Esophagus muscularis mucosa (tissue), 3 donors: ENCODE measurements at regions not wholly inside any gene's neighbourhood (a gene's known extent, or its start where the extent isn't known, plus 50 kb on each side); places are given as distances from the start of the nearest gene placed in this dataset.

Source experiments
- EP300 ChIP-seq: sonication (generic); formaldehyde crosslinking; IDR thresholded peaks from one replicate; pipeline ENCODE4 v1.6.1; 2017; ENCODE audit warnings: antibody characterized with exemption
- TF ChIP-seq, protein P1 (sequence below), 3 experiments: fragments of 200-600 bp in 2 of 3; fragments of 450-650 bp in 1 of 3; sonication (generic) in 2 of 3; IDR thresholded peaks; one replicate each; pipeline ENCODE4 v1.5.1; 2017 to 2019; ENCODE audit warnings: antibody characterized with exemption in 3 of 3, mild to moderate bottlenecking in 2 of 3, moderate library complexity in 1 of 3

DNA sequence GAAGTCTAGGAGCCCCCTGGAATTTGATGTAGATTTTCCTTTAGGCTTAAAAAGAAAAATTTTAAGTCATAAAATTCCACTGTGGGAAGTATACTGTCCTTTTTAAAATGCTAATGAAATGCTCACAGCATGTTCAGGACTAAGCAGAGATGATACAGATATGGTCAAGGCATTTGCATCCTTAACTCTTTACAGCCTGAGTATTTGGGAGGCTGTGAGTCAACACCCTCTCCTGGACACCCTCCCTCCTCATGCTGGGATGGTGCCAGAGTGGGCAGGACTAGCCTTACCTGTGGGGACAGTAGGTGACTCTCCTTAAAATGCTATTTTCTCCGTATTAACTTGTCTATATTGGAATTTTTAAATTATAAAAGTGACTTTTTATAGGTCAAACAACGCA, 197.4 kb upstream of the ELL2 start:
- TF ChIP-seq, protein P1, sequence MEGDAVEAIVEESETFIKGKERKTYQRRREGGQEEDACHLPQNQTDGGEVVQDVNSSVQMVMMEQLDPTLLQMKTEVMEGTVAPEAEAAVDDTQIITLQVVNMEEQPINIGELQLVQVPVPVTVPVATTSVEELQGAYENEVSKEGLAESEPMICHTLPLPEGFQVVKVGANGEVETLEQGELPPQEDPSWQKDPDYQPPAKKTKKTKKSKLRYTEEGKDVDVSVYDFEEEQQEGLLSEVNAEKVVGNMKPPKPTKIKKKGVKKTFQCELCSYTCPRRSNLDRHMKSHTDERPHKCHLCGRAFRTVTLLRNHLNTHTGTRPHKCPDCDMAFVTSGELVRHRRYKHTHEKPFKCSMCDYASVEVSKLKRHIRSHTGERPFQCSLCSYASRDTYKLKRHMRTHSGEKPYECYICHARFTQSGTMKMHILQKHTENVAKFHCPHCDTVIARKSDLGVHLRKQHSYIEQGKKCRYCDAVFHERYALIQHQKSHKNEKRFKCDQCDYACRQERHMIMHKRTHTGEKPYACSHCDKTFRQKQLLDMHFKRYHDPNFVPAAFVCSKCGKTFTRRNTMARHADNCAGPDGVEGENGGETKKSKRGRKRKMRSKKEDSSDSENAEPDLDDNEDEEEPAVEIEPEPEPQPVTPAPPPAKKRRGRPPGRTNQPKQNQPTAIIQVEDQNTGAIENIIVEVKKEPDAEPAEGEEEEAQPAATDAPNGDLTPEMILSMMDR (IDR thresholded peaks at IDR 0.05), result no peak
- no peak for TF ChIP-seq EP300
